Liver (tissue), 7 donors: ENCODE measurements at regions not wholly inside any gene's neighbourhood (a gene's known extent, or its start where the extent isn't known, plus 50 kb on each side); places are given as distances from the start of the nearest gene placed in this dataset.

Experiments used
- DNase-seq: peaks from one replicate; pipeline ENCODE4 v3.0.0-alpha.2; 2017; ENCODE audit warnings: low spot score
- H3K27ac ChIP-seq, 2 donors: one replicate each; pipeline ENCODE4 v1.7.0; 2013; ENCODE audit warnings: inconsistent platforms in 2 of 2, low read length in 2 of 2, control low read depth in 1 of 2, low read depth in 1 of 2, mild to moderate bottlenecking in 1 of 2
- H3K27me3 ChIP-seq, 4 donors: one replicate each; pipeline versions ENCODE4 v1.6.1 to v1.7.0; 2013; ENCODE audit warnings: low read length in 3 of 4, inconsistent platforms in 1 of 4, mild to moderate bottlenecking in 1 of 4, moderate library complexity in 1 of 4; ENCODE audit not compliant: control insufficient read depth in 4 of 4, insufficient read depth in 4 of 4
- H3K36me3 ChIP-seq, 4 donors: one replicate each; pipeline versions ENCODE4 v1.6.1 to v1.7.0; 2013; ENCODE audit warnings: low read length in 3 of 4, mild to moderate bottlenecking in 3 of 4, low read depth in 1 of 4, moderate library complexity in 1 of 4; ENCODE audit not compliant: control insufficient read depth in 4 of 4, insufficient read depth in 3 of 4
- H3K4me1 ChIP-seq, 4 donors: one replicate each; pipeline versions ENCODE4 v1.6.1 to v1.7.0; 2013; ENCODE audit warnings: low read length in 3 of 4, mild to moderate bottlenecking in 3 of 4, moderate library complexity in 1 of 4; ENCODE audit not compliant: control insufficient read depth in 4 of 4, insufficient read depth in 4 of 4
- H3K4me3 ChIP-seq, 3 donors: one replicate each; pipeline versions ENCODE4 v1.6.1 to v1.7.0; 2013; ENCODE audit warnings: low read length in 3 of 3, control low read depth in 1 of 3, low read depth in 1 of 3, mild to moderate bottlenecking in 1 of 3
- H3K9ac ChIP-seq, 2 donors: one replicate each; pipeline ENCODE4 v1.7.0; 2013; ENCODE audit warnings: low read length in 2 of 2, mild to moderate bottlenecking in 2 of 2, moderate library complexity in 2 of 2, control low read depth in 1 of 2, low read depth in 1 of 2
- H3K9me3 ChIP-seq, 4 donors: one replicate each; pipeline versions ENCODE4 v1.6.1 to v1.7.0; 2013; ENCODE audit warnings: low read length in 3 of 4; ENCODE audit not compliant: control insufficient read depth in 4 of 4
- EGR1 ChIP-seq, 2 donors: IDR thresholded peaks; 2 replicates each; pipeline ENCODE4 v1.6.1; 2016 to 2018; ENCODE audit warnings: antibody characterized with exemption in 2 of 2, low read depth in 2 of 2
- FOXA2 ChIP-seq: IDR thresholded peaks from 2 replicates; pipeline ENCODE4 v1.6.1; 2016; ENCODE audit warnings: antibody characterized with exemption
- GABPA ChIP-seq, 2 donors: IDR thresholded peaks in 1 of 2; conservative IDR thresholded peaks in 1 of 2; 2 replicates each; pipeline ENCODE4 v1.6.1; 2016; ENCODE audit warnings: antibody characterized with exemption in 2 of 2, mild to moderate bottlenecking in 1 of 2, moderate library complexity in 1 of 2
- HNF4A ChIP-seq, 2 donors: conservative IDR thresholded peaks; 2 replicates each; pipeline ENCODE4 v1.6.1; 2016; ENCODE audit warnings: antibody characterized with exemption in 2 of 2, mild to moderate bottlenecking in 2 of 2
- HNF4G ChIP-seq: IDR thresholded peaks from 2 replicates; pipeline ENCODE4 v1.6.1; 2016; ENCODE audit warnings: antibody characterized with exemption
- JUND ChIP-seq, 2 donors: IDR thresholded peaks; 2 replicates each; pipeline ENCODE4 v1.6.1; 2016; ENCODE audit warnings: antibody characterized with exemption in 2 of 2
- MAX ChIP-seq: IDR thresholded peaks from 2 replicates; pipeline ENCODE4 v1.6.1; 2016; ENCODE audit warnings: antibody characterized with exemption
- NR2F2 ChIP-seq: IDR thresholded peaks from 2 replicates; pipeline ENCODE4 v1.6.1; 2016; ENCODE audit warnings: antibody characterized with exemption
- RXRA ChIP-seq, 2 donors: IDR thresholded peaks; 2 replicates each; pipeline ENCODE4 v1.6.1; 2017 to 2018; ENCODE audit warnings: antibody characterized with exemption in 2 of 2, mild to moderate bottlenecking in 1 of 2
- SP1 ChIP-seq: IDR thresholded peaks from 2 replicates; pipeline ENCODE4 v1.6.1; 2018; ENCODE audit warnings: antibody characterized with exemption, mild to moderate bottlenecking
- TAF1 ChIP-seq: conservative IDR thresholded peaks from 2 replicates; pipeline ENCODE4 v1.6.1; 2016; ENCODE audit warnings: antibody characterized with exemption, mild to moderate bottlenecking
- ZBTB33 ChIP-seq: IDR thresholded peaks from 2 replicates; pipeline ENCODE4 v1.6.1; 2016; ENCODE audit warnings: antibody characterized with exemption
- WGBS: extraction: QIAGEN DNeasy Blood & Tissue Kit; methylation state at CpG from one replicate; pipeline ENCODE4 v1.1.7; 2013; 5-methylcytosine and 5-hydroxymethylcytosine counted together
- TF ChIP-seq, protein P1 (sequence below): IDR thresholded peaks from 2 replicates; pipeline ENCODE4 v1.6.1; 2016; ENCODE audit warnings: antibody characterized with exemption
- TF ChIP-seq, protein P2 (sequence below): IDR thresholded peaks from 2 replicates; pipeline ENCODE4 v1.6.1; 2016; ENCODE audit warnings: antibody characterized with exemption, mild to moderate bottlenecking
- donor health status: healthy.
- donor health status: healthy.
- donor health status: healthy.
- donor health status: healthy.

DNA sequence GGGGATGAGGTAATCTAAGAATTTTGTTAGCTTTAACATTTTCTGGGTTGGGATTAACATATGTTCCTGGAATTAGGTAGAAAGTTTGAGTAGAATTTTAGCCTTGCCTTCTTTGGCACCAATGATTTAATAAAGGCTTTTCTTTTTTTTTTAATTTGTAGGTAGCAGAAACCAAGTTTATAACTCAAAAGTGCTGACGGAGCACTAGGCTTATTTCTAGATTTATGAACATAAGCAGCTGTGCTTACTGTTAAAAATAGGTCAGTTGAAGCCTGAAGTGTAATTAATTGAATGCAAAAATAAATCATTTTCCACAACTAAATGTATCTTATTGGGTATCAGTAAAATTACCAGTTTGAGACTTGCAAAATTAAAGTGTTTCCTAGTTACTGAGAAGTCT, 62.4 kb downstream of the TAF11L14 start:
- Histone ChIP-seq H3K4me3 (no peak overlapping the region), H3K9ac (no peak overlapping the region), H3K27ac (no peak overlapping the region), H3K27me3 (no peaks in the 10 kb centered on the region), H3K9me3 (no peaks in the 10 kb centered on the region), H3K4me1 (no peaks in the 10 kb centered on the region), H3K36me3 (no peaks in the 10 kb centered on the region)
- 56% methylated on average over 1 of the region's 1 CpG for WGBS
- no peak for DNase-seq
- TF ChIP-seq HNF4A (conservative IDR thresholded peaks at IDR 0.05) (no peak), MAX (no peak), NR2F2 (no peak), SP1 (no peak), JUND (IDR thresholded peaks at IDR 0.05) (no peak), FOXA2 (no peak), ZBTB33 (no peak), HNF4G (no peak), TAF1 (no peak), GABPA (IDR thresholded peaks at IDR 0.05 in 1 of 2, conservative IDR thresholded peaks at IDR 0.05 in 1 of 2) (no peak), EGR1 (IDR thresholded peaks at IDR 0.05; ENCODE audit: low read depth in 2 of 2) (no peak)
- TF ChIP-seq, protein P1, sequence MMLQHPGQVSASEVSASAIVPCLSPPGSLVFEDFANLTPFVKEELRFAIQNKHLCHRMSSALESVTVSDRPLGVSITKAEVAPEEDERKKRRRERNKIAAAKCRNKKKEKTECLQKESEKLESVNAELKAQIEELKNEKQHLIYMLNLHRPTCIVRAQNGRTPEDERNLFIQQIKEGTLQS = no peak
- TF ChIP-seq, protein P2, sequence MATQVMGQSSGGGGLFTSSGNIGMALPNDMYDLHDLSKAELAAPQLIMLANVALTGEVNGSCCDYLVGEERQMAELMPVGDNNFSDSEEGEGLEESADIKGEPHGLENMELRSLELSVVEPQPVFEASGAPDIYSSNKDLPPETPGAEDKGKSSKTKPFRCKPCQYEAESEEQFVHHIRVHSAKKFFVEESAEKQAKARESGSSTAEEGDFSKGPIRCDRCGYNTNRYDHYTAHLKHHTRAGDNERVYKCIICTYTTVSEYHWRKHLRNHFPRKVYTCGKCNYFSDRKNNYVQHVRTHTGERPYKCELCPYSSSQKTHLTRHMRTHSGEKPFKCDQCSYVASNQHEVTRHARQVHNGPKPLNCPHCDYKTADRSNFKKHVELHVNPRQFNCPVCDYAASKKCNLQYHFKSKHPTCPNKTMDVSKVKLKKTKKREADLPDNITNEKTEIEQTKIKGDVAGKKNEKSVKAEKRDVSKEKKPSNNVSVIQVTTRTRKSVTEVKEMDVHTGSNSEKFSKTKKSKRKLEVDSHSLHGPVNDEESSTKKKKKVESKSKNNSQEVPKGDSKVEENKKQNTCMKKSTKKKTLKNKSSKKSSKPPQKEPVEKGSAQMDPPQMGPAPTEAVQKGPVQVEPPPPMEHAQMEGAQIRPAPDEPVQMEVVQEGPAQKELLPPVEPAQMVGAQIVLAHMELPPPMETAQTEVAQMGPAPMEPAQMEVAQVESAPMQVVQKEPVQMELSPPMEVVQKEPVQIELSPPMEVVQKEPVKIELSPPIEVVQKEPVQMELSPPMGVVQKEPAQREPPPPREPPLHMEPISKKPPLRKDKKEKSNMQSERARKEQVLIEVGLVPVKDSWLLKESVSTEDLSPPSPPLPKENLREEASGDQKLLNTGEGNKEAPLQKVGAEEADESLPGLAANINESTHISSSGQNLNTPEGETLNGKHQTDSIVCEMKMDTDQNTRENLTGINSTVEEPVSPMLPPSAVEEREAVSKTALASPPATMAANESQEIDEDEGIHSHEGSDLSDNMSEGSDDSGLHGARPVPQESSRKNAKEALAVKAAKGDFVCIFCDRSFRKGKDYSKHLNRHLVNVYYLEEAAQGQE = no peak

DNA sequence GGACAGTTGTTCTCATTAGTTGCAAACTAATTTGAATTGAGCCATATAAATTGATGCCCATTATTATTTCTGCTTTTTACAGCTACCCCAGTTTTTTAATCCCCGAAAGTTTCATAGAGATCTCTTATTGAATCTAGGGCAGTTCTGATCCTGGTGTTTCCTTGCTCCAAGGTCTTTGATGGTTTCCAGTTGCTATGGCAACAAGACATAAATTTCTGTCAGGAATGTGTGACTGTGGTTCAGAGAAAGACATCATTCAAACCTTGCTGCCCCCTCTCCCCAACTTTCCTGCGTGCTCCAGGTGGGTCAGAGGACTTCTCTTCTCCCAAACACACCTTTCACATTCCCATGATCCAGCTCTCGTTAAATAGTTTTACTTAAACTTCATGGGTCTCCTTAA, 63.4 kb downstream of the TAF11L14 start:
- no peak overlapping the region for H3K4me3 ChIP-seq
- DNase-seq = no peak
- H3K27me3 ChIP-seq = no peaks in the 10 kb centered on the region
- no peak overlapping the region for H3K27ac ChIP-seq
- no peaks in the 10 kb centered on the region for H3K9me3 ChIP-seq
- H3K4me1 ChIP-seq = no peaks in the 10 kb centered on the region
- WGBS = 52% methylated on average over 3 of the region's 3 CpGs
- H3K36me3 ChIP-seq = no peaks in the 10 kb centered on the region
- no peak for TF ChIP-seq RXRA (IDR thresholded peaks at IDR 0.05)
- no peak overlapping the region for H3K9ac ChIP-seq
